Activated T-cell treated with anti-CD3 and anti-CD28 coated beads, Interleukin-2, amount 50 U/mL, for 72 hours (primary cell): ENCODE measurements at regions not wholly inside any gene's neighbourhood (a gene's known extent, or its start where the extent isn't known, plus 50 kb on each side); places are given as distances from the start of the nearest gene placed in this dataset.
"Not testable (repeated sequence)": the region's sequence is repeated elsewhere in the genome, so short reads cannot be mapped to it uniquely, and the experiment has no call there.

ENCODE experiments used
- ATAC-seq, 2 donors: fragments of 150-1000 bp; cut with Tn5 transposase; replicated peaks in 1 of 2; 2 replicates each; pipeline ENCODE4 v1.10.0; 2021; ENCODE audit warnings: moderate library complexity in 2 of 2, mild to moderate bottlenecking in 1 of 2
- DNase-seq, 2 donors: peaks; one replicate each; pipeline ENCODE4 v3.0.0; 2021 to 2022; ENCODE audit warnings: mixed read lengths in 1 of 2
- H3K27ac Mint-ChIP-seq: one replicate; pipeline ENCODE4 v1.8.0; 2022; ENCODE audit warnings: mild to moderate bottlenecking, moderate library complexity, mixed read lengths
- H3K27me3 Mint-ChIP-seq: one replicate; pipeline ENCODE4 v1.8.0; 2022; ENCODE audit warnings: low read depth, mixed read lengths
- H3K36me3 Mint-ChIP-seq, 2 donors: one replicate each; pipeline ENCODE4 v1.8.0; 2022; ENCODE audit warnings: mixed read lengths in 2 of 2, mild to moderate bottlenecking in 1 of 2; ENCODE audit not compliant: insufficient read depth in 2 of 2
- H3K4me1 Mint-ChIP-seq: one replicate; pipeline ENCODE4 v1.8.0; 2022; ENCODE audit warnings: low read depth, mixed read lengths
- H3K4me3 Mint-ChIP-seq, 2 donors: one replicate each; pipeline ENCODE4 v1.8.0; 2022; ENCODE audit warnings: mild to moderate bottlenecking in 2 of 2, mixed read lengths in 2 of 2, moderate library complexity in 2 of 2
- H3K9me3 Mint-ChIP-seq, 2 donors: one replicate each; pipeline ENCODE4 v1.8.0; 2022; ENCODE audit warnings: mixed read lengths in 2 of 2

- Mint-ChIP-seq H3K4me1 (no peaks in the 10 kb centered on the region), H3K27ac (no peak overlapping the region), H3K27me3 (no peaks in the 10 kb centered on the region), H3K9me3 (peaks cover 0 to 4% of the 10 kb centered on the region in 2 donors), H3K36me3 (peaks cover 0 to 1% of the 10 kb centered on the region in 2 donors), H3K4me3 (no peak overlapping the region)
- no peak for DNase-seq
- no peak for ATAC-seq
These were observed 121.2 kb upstream of the CXXC4 start for GRCh38 chr4:104615926-104616325.

- H3K27me3 Mint-ChIP-seq = no peaks in the 10 kb centered on the region
- H3K9me3 Mint-ChIP-seq = peaks cover 0 to 4% of the 10 kb centered on the region in 2 donors
- DNase-seq = no peak
- no peak overlapping the region for H3K4me3 Mint-ChIP-seq
- no peak overlapping the region for H3K27ac Mint-ChIP-seq
- no peaks in the 10 kb centered on the region for H3K4me1 Mint-ChIP-seq
- no peak for ATAC-seq
- peaks cover 0 to 1% of the 10 kb centered on the region in 2 donors for H3K36me3 Mint-ChIP-seq
These were observed 121.7 kb upstream of the CXXC4 start for GRCh38 chr4:104616401-104616820.

- Mint-ChIP-seq H3K36me3 (no peaks in the 10 kb centered on the region), H3K4me1 (no peaks in the 10 kb centered on the region), H3K9me3 (peaks cover 0 to 4% of the 10 kb centered on the region in 2 donors), H3K27me3 (no peaks in the 10 kb centered on the region), H3K27ac (no peak overlapping the region), H3K4me3 (no peak overlapping the region)
- DNase-seq = no peak
- no peak for ATAC-seq
These were observed 131.0 kb upstream of the CXXC4 start for GRCh38 chr4:104625706-104626105.

- DNase-seq (no peak), ATAC-seq (no peak)
- H3K36me3 Mint-ChIP-seq = no peaks in the 10 kb centered on the region
- H3K4me3 Mint-ChIP-seq = no peak overlapping the region
- peaks cover 0 to 3% of the 10 kb centered on the region in 2 donors for H3K9me3 Mint-ChIP-seq
- H3K4me1 Mint-ChIP-seq = no peaks in the 10 kb centered on the region
- no peaks in the 10 kb centered on the region for H3K27me3 Mint-ChIP-seq
- no peak overlapping the region for H3K27ac Mint-ChIP-seq
These were observed 134.9 kb upstream of the CXXC4 start for GRCh38 chr4:104629601-104630000.

- Mint-ChIP-seq H3K36me3 (no peaks in the 10 kb centered on the region), H3K9me3 (peaks cover 0 to 3% of the 10 kb centered on the region in 2 donors), H3K4me1 (no peaks in the 10 kb centered on the region), H3K27me3 (no peaks in the 10 kb centered on the region), H3K27ac (no peak overlapping the region), H3K4me3 (no peak overlapping the region)
- no peak for DNase-seq
- no peak for ATAC-seq
These were observed 135.6 kb upstream of the CXXC4 start for GRCh38 chr4:104630272-104630671.

GRCh38 chr4:104631000-104631399 lies 136.3 kb upstream of the CXXC4 start:
- ATAC-seq (no peak), DNase-seq (no peak)
- peaks cover 0 to 3% of the 10 kb centered on the region in 2 donors for H3K9me3 Mint-ChIP-seq
- no peaks in the 10 kb centered on the region for H3K36me3 Mint-ChIP-seq
- H3K27me3 Mint-ChIP-seq = no peaks in the 10 kb centered on the region
- H3K27ac Mint-ChIP-seq = no peak overlapping the region
- H3K4me1 Mint-ChIP-seq = no peaks in the 10 kb centered on the region
- no peak overlapping the region for H3K4me3 Mint-ChIP-seq

- Mint-ChIP-seq H3K4me3 (no peak overlapping the region), H3K4me1 (no peaks in the 10 kb centered on the region), H3K36me3 (no peaks in the 10 kb centered on the region), H3K27ac (no peak overlapping the region), H3K9me3 (no peaks in the 10 kb centered on the region), H3K27me3 (no peaks in the 10 kb centered on the region)
- ATAC-seq (no peak), DNase-seq (no peak)
These were observed 146.7 kb upstream of the CXXC4 start for GRCh38 chr4:104641418-104641817.

- no peaks in the 10 kb centered on the region for H3K36me3 Mint-ChIP-seq
- no peaks in the 10 kb centered on the region for H3K27me3 Mint-ChIP-seq
- ATAC-seq = no peak
- DNase-seq = no peak
- no peaks in the 10 kb centered on the region for H3K9me3 Mint-ChIP-seq
- H3K4me1 Mint-ChIP-seq = no peaks in the 10 kb centered on the region
- no peak overlapping the region for H3K4me3 Mint-ChIP-seq
- no peak overlapping the region for H3K27ac Mint-ChIP-seq
These were observed 147.8 kb upstream of the CXXC4 start for GRCh38 chr4:104642521-104642920.

GRCh38 chr4:104643805-104644204 lies 149.1 kb upstream of the CXXC4 start:
- DNase-seq (no peak), ATAC-seq (no peak)
- Mint-ChIP-seq H3K9me3 (no peaks in the 10 kb centered on the region), H3K27ac (no peak overlapping the region), H3K27me3 (no peaks in the 10 kb centered on the region), H3K36me3 (no peaks in the 10 kb centered on the region), H3K4me1 (no peaks in the 10 kb centered on the region), H3K4me3 (no peak overlapping the region)

GRCh38 chr4:104649631-104650030 lies 154.9 kb upstream of the CXXC4 start:
- Mint-ChIP-seq H3K9me3 (peaks cover 0 to 5% of the 10 kb centered on the region in 2 donors), H3K36me3 (no peaks in the 10 kb centered on the region), H3K4me3 (no peak overlapping the region), H3K4me1 (no peaks in the 10 kb centered on the region), H3K27me3 (no peaks in the 10 kb centered on the region), H3K27ac (no peak overlapping the region)
- ATAC-seq (no peak), DNase-seq (no peak)

GRCh38 chr4:104662269-104662668 lies 167.6 kb upstream of the CXXC4 start:
- not testable (repeated sequence) for H3K4me3 Mint-ChIP-seq, DNase-seq, H3K27ac Mint-ChIP-seq, H3K36me3 Mint-ChIP-seq, H3K4me1 Mint-ChIP-seq, H3K27me3 Mint-ChIP-seq, H3K9me3 Mint-ChIP-seq, ATAC-seq

GRCh38 chr4:104677116-104677515 lies 182.4 kb upstream of the CXXC4 start:
- no peaks in the 10 kb centered on the region for H3K27me3 Mint-ChIP-seq
- ATAC-seq (no peak), DNase-seq (no peak)
- no peaks in the 10 kb centered on the region for H3K4me1 Mint-ChIP-seq
- H3K27ac Mint-ChIP-seq = no peak overlapping the region
- no peaks in the 10 kb centered on the region for H3K36me3 Mint-ChIP-seq
- peaks cover 0 to 1% of the 10 kb centered on the region in 2 donors for H3K9me3 Mint-ChIP-seq
- H3K4me3 Mint-ChIP-seq = no peak overlapping the region

- Mint-ChIP-seq H3K4me3 (no peak overlapping the region), H3K27me3 (no peaks in the 10 kb centered on the region), H3K4me1 (no peaks in the 10 kb centered on the region), H3K9me3 (peaks cover 4% of the 10 kb centered on the region in 2 donors), H3K36me3 (peaks cover 0 to 2% of the 10 kb centered on the region in 2 donors), H3K27ac (no peak overlapping the region)
- ATAC-seq (no peak), DNase-seq (no peak)
These were observed 187.6 kb upstream of the CXXC4 start for GRCh38 chr4:104682311-104682710.

GRCh38 chr4:104693601-104694201 lies 199.0 kb upstream of the CXXC4 start:
- Mint-ChIP-seq H3K27ac (no peak overlapping the region), H3K4me3 (no peak overlapping the region)
- ATAC-seq = no peak

More at GRCh38 chr4:104693601-104694201, 199.0 kb upstream of the CXXC4 start:
- Mint-ChIP-seq H3K27me3 (no peaks in the 10 kb centered on the region), H3K4me1 (no peaks in the 10 kb centered on the region), H3K9me3 (peaks cover 0 to 2% of the 10 kb centered on the region in 2 donors), H3K36me3 (no peaks in the 10 kb centered on the region)
- DNase-seq = no peak
